Subcutaneous abdominal adipose tissue (tissue), 5 donors: ENCODE measurements at regions not wholly inside any gene's neighbourhood (a gene's known extent, or its start where the extent isn't known, plus 50 kb on each side); places are given as distances from the start of the nearest gene placed in this dataset.

Source experiments
- H3K27ac ChIP-seq: one replicate; pipeline ENCODE4 v1.7.0; 2013; ENCODE audit warnings: low read depth, mild to moderate bottlenecking, inconsistent platforms, low read length, moderate library complexity
- H3K27me3 ChIP-seq, 5 donors: one replicate each; pipeline ENCODE4 v1.7.0; 2013; ENCODE audit warnings: low read length in 5 of 5, inconsistent platforms in 1 of 5; ENCODE audit not compliant: control insufficient read depth in 5 of 5, insufficient read depth in 4 of 5
- H3K36me3 ChIP-seq, 5 donors: one replicate each; pipeline ENCODE4 v1.7.0; 2013; ENCODE audit warnings: low read length in 5 of 5; ENCODE audit not compliant: control insufficient read depth in 5 of 5, insufficient read depth in 5 of 5
- H3K4me1 ChIP-seq, 5 donors: one replicate each; pipeline ENCODE4 v1.7.0; 2013; ENCODE audit warnings: low read length in 5 of 5, mild to moderate bottlenecking in 3 of 5, moderate library complexity in 1 of 5; ENCODE audit not compliant: control insufficient read depth in 5 of 5, insufficient read depth in 5 of 5
- H3K4me3 ChIP-seq, 5 donors: one replicate each; pipeline ENCODE4 v1.7.0; 2013; ENCODE audit warnings: low read length in 5 of 5, low read depth in 1 of 5
- H3K9ac ChIP-seq, 5 donors: one replicate each; pipeline ENCODE4 v1.7.0; 2013; ENCODE audit warnings: low read length in 5 of 5, mild to moderate bottlenecking in 4 of 5, moderate library complexity in 3 of 5
- H3K9me3 ChIP-seq, 5 donors: one replicate each; pipeline ENCODE4 v1.7.0; 2013; ENCODE audit warnings: low read length in 5 of 5; ENCODE audit not compliant: control insufficient read depth in 5 of 5
- donor health status: healthy.
- donor health status: healthy.
- donor health status: healthy.
- donor health status: healthy.
- donor health status: healthy.

GRCh38 chr13:34611671-34612070 lies 330.4 kb upstream of the NBEA start:
- Histone ChIP-seq H3K36me3 (no peaks in the 10 kb centered on the region), H3K27me3 (no peaks in the 10 kb centered on the region), H3K9ac (no peak overlapping the region), H3K4me3 (no peak overlapping the region), H3K4me1 (no peaks in the 10 kb centered on the region), H3K9me3 (peaks cover 0 to 2% (median 0%) of the 10 kb centered on the region in 5 donors), H3K27ac (no peak overlapping the region)

- Histone ChIP-seq H3K36me3 (no peaks in the 10 kb centered on the region), H3K27ac (no peak overlapping the region), H3K9me3 (no peaks in the 10 kb centered on the region), H3K4me1 (no peaks in the 10 kb centered on the region), H3K4me3 (no peak overlapping the region), H3K9ac (no peak overlapping the region), H3K27me3 (no peaks in the 10 kb centered on the region)
These were observed 324.5 kb upstream of the NBEA start for GRCh38 chr13:34617473-34618083.

GRCh38 chr13:34618654-34619053 lies 323.4 kb upstream of the NBEA start:
- Histone ChIP-seq H3K36me3 (no peaks in the 10 kb centered on the region), H3K4me3 (no peak overlapping the region), H3K27me3 (no peaks in the 10 kb centered on the region), H3K27ac (no peak overlapping the region), H3K4me1 (no peaks in the 10 kb centered on the region), H3K9ac (no peak overlapping the region), H3K9me3 (no peaks in the 10 kb centered on the region)

- Histone ChIP-seq H3K4me1 (no peaks in the 10 kb centered on the region), H3K36me3 (no peaks in the 10 kb centered on the region), H3K9ac (no peak overlapping the region), H3K27me3 (no peaks in the 10 kb centered on the region), H3K4me3 (no peak overlapping the region), H3K27ac (no peak overlapping the region), H3K9me3 (no peaks in the 10 kb centered on the region)
These were observed 322.7 kb upstream of the NBEA start for GRCh38 chr13:34619326-34619725.

DNA sequence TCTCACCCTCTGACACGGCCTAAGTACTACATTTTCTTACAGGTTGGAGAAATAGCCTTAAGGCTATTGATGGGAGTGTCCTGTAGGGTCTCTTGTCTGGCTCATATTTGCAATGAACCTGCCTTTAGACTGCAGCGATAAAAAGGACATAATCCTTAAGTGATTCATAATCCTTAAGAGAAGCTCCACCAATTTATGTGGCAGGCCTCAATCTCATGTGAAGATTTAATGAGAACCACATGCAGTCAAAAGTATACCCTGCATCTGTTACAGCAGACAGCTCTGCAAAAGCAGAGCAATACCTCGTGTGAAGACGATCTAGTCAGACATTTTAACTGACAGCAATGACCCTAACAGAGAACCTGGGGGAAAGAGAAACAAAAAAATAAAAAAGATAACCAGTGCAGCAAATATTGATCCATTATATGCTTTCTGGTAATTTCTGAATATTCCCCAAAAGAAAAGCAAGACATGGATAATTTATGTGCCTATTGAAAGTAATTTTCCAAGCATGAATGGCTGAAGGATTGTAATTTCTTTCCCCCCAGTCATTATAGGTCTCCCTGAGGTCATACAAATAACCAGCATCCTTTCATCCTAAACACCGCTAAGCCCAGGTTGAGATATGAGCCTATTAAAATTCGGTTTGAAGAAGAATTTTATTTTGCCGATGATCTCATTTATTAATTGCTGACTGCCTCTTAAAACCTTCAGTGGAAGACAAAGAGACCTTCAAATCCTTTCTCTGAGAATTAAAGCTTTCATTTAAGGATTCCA lies 321.8 kb upstream of the NBEA start:
- H3K36me3 ChIP-seq: no peaks in the 10 kb centered on the region
- H3K27ac ChIP-seq: no peak overlapping the region

GRCh38 chr13:34620862-34621261 lies 321.2 kb upstream of the NBEA start:
- no peaks in the 10 kb centered on the region for H3K36me3 ChIP-seq
- no peak overlapping the region for H3K27ac ChIP-seq
- no peak overlapping the region for H3K9ac ChIP-seq
- H3K4me1 ChIP-seq: no peaks in the 10 kb centered on the region
- no peaks in the 10 kb centered on the region for H3K27me3 ChIP-seq
- H3K9me3 ChIP-seq: no peaks in the 10 kb centered on the region
- no peak overlapping the region for H3K4me3 ChIP-seq

More for the DNA sequence above, 321.8 kb upstream of the NBEA start:
- Histone ChIP-seq H3K4me3 (no peak overlapping the region), H3K9me3 (no peaks in the 10 kb centered on the region), H3K4me1 (no peaks in the 10 kb centered on the region), H3K9ac (no peak overlapping the region), H3K27me3 (no peaks in the 10 kb centered on the region)

- no peaks in the 10 kb centered on the region for H3K9me3 ChIP-seq
- no peaks in the 10 kb centered on the region for H3K27me3 ChIP-seq
- no peak overlapping the region for H3K9ac ChIP-seq
- H3K27ac ChIP-seq: no peak overlapping the region
- no peak overlapping the region for H3K4me3 ChIP-seq
- no peaks in the 10 kb centered on the region for H3K36me3 ChIP-seq
- no peaks in the 10 kb centered on the region for H3K4me1 ChIP-seq
These were observed 318.7 kb upstream of the NBEA start for GRCh38 chr13:34623331-34623730.

DNA sequence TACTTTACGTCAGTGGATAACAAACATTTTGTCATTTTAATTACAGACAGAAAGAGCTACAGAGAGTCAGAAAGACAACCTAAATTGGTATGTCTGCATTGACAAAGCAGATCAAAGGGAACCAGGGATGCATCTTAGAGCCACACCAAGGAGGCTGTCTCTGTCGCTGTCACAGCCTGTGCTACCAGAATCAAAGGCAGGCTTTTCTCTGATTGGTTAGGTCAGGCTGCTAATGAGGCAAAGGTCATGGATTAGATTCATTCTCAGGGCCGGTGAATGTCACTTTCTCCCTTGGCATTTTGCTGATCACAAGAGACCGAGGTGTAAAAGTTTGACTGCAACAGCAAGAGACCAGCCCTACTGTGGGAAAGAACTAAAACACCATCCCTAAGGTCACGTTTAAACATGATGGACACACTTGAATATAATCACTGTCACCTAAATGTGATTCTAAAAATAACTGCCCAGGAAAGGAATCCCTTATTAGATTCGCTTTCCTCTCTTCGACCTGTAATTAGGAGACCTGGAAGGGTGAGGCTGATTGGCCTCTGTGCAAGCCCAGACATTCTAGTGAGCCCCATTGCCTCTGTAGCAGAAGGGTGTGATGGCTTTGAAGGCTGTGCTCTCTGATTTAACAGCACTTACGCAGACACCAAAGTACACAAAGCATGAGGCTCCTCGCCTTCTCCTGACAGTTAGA lies 314.4 kb upstream of the NBEA start:
- Histone ChIP-seq H3K27ac (no peak overlapping the region), H3K4me3 (no peak overlapping the region), H3K9me3 (no peaks in the 10 kb centered on the region), H3K4me1 (no peaks in the 10 kb centered on the region), H3K36me3 (no peaks in the 10 kb centered on the region), H3K27me3 (no peaks in the 10 kb centered on the region), H3K9ac (no peak overlapping the region)

GRCh38 chr13:34628209-34628682 lies 313.8 kb upstream of the NBEA start:
- Histone ChIP-seq H3K9ac (no peak overlapping the region), H3K4me3 (no peak overlapping the region), H3K27me3 (no peaks in the 10 kb centered on the region), H3K4me1 (no peaks in the 10 kb centered on the region), H3K9me3 (no peaks in the 10 kb centered on the region), H3K36me3 (no peaks in the 10 kb centered on the region), H3K27ac (no peak overlapping the region)

DNA sequence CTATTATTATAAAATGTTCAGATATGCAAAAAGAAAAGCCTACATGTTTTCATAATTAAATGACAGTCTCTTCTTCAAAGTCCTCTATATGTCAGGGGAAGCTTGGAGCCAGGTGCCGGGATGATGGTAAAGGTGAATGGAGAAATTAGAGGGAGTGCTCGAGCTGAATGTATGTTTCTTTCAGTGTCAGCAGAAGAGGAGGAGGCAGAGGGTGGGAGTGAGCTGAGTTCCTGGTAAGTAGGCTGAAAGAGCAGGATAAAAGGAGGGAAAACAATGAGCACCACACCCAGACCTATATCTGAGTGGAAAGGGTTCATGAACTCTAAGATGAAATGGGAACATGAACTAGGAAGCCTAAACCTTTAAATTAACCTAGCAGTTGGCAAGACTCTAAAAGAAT lies 307.6 kb upstream of the NBEA start:
- H3K36me3 ChIP-seq: no peaks in the 10 kb centered on the region
- no peak overlapping the region for H3K9ac ChIP-seq
- H3K9me3 ChIP-seq: no peaks in the 10 kb centered on the region
- no peak overlapping the region for H3K27ac ChIP-seq
- no peak overlapping the region for H3K4me3 ChIP-seq
- H3K27me3 ChIP-seq: no peaks in the 10 kb centered on the region
- no peaks in the 10 kb centered on the region for H3K4me1 ChIP-seq
